A549 (cell line): ENCODE measurements at regions not wholly inside any gene's neighbourhood (a gene's known extent, or its start where the extent isn't known, plus 50 kb on each side); places are given as distances from the start of the nearest gene placed in this dataset.

Experiments used
- ATAC-seq, 2 experiments: fragments of 200-7000 bp in 1 of 2; fragments of >200 bp in 1 of 2; cut with Nextera tagmentation in 1 of 2; cut with Tn5 transposase in 1 of 2; 3 replicates each; pipeline versions ENCODE4 v1.8.0 to v1.9.1; 2018 to 2020; ENCODE audit warnings: mild to moderate bottlenecking in 1 of 2, moderate library complexity in 1 of 2
- CTCF ChIA-PET: fragments of 300-600 bp; sonication (Branson Sonifier 250); formaldehyde crosslinking; extraction: SDS; loops from one replicate; lab custom pipeline; 2021; ENCODE audit warnings: antibody characterized with exemption, inconsistent platforms; lab: Yijun Ruan, JAX
- POLR2A ChIA-PET: fragments of 350-600 bp; formaldehyde crosslinking; extraction: SDS; loops from one replicate; lab custom pipeline; 2021; ENCODE audit warnings: antibody characterized with exemption, inconsistent platforms; lab: Yijun Ruan, JAX
- DNase-seq, 2 experiments: peaks; one replicate each; pipeline versions ENCODE4 v3.0.0 to v3.0.0-alpha.2; 2011 to 2016; ENCODE audit warnings: low read depth in 1 of 2, low spot score in 1 of 2
- FAIRE-seq: peaks from 2 replicates; lab custom pipeline; 2011; peaks lifted over from hg19 to GRCh38; lab: Jason Lieb, UNC
- H3K27ac ChIP-seq, 2 experiments: fragments of >200 bp; sonication (Bioruptor Twin); formaldehyde crosslinking; 3 replicates each; pipeline ENCODE4 v1.5.1; 2016 to 2017
- H3K4me1 ChIP-seq: fragments of >200 bp; sonication (Bioruptor Twin); formaldehyde crosslinking; 3 replicates; pipeline ENCODE4 v1.6.1; 2016
- H3K4me2 ChIP-seq: fragments of >200 bp; sonication (Bioruptor Twin); formaldehyde crosslinking; 3 replicates; pipeline ENCODE4 v1.6.1; 2016
- H3K4me3 ChIP-seq: fragments of >200 bp; sonication (Bioruptor Twin); formaldehyde crosslinking; 3 replicates; pipeline ENCODE4 v1.5.1; 2016
- H3K9me3 ChIP-seq: fragments of >200 bp; sonication (Bioruptor Twin); formaldehyde crosslinking; 3 replicates; pipeline ENCODE4 v1.6.1; 2016
- CBX2 ChIP-seq: fragments of 200-600 bp; sonication (generic); IDR thresholded peaks from 2 replicates; pipeline ENCODE4 v1.6.1; 2016; ENCODE audit warnings: low read depth, mild to moderate bottlenecking, borderline replicate concordance
- CBX8 ChIP-seq: fragments of 200-600 bp; sonication (generic); IDR thresholded peaks from 2 replicates; pipeline ENCODE4 v1.6.1; 2016
- CEBPB ChIP-seq, 2 experiments: fragments of >200 bp in 1 of 2; sonication (Bioruptor Twin) in 1 of 2; formaldehyde crosslinking in 1 of 2; IDR thresholded peaks; 2 replicates each; pipeline ENCODE4 v1.6.1; 2012 to 2016
- CHD2 ChIP-seq: fragments of 150-350 bp; IDR thresholded peaks from 2 replicates; pipeline ENCODE4 v1.6.1; 2014; ENCODE audit warnings: low read length; ENCODE audit not compliant: partially characterized antibody
- EHF ChIP-seq: fragments of 250-450 bp; sonication (Bioruptor Pico); IDR thresholded peaks from 2 replicates; pipeline ENCODE4 v1.5.0; 2020; ENCODE audit warnings: mild to moderate bottlenecking
- EHMT2 ChIP-seq: fragments of 200-600 bp; sonication (generic); IDR thresholded peaks from 2 replicates; pipeline ENCODE4 v1.6.1; 2016; ENCODE audit warnings: antibody characterized with exemption, low read depth, mild to moderate bottlenecking, moderate library complexity
- ESRRA ChIP-seq: fragments of 150-350 bp; IDR thresholded peaks from 2 replicates; pipeline ENCODE4 v1.6.1; 2014; ENCODE audit warnings: mild to moderate bottlenecking, low read length, borderline replicate concordance
- FOSL2 ChIP-seq, 2 experiments: fragments of 450-650 bp in 1 of 2; fragments of >200 bp in 1 of 2; sonication (Bioruptor Twin) in 1 of 2; formaldehyde crosslinking; IDR thresholded peaks; 2 replicates each; pipeline versions ENCODE4 v1.5.0 to v1.6.1; 2016 to 2020; ENCODE audit warnings: mild to moderate bottlenecking in 1 of 2, moderate library complexity in 1 of 2
- FOXS1 ChIP-seq: fragments of 250-450 bp; sonication (Bioruptor Pico); IDR thresholded peaks from 2 replicates; pipeline ENCODE4 v1.5.0; 2020; ENCODE audit warnings: mild to moderate bottlenecking, moderate library complexity
- GATA3 ChIP-seq: IDR thresholded peaks from 2 replicates; pipeline ENCODE4 v1.6.1; 2012; ENCODE audit warnings: borderline replicate concordance
- HEYL ChIP-seq: fragments of 250-450 bp; sonication (Bioruptor Pico); IDR thresholded peaks from 2 replicates; pipeline ENCODE4 v1.8.0; 2021; ENCODE audit warnings: mild to moderate bottlenecking, moderate library complexity
- HOXA7 ChIP-seq: fragments of 250-450 bp; sonication (Bioruptor Pico); IDR thresholded peaks from 2 replicates; pipeline ENCODE4 v1.5.0; 2020; ENCODE audit warnings: mild to moderate bottlenecking, moderate library complexity
- JUN ChIP-seq, 2 experiments: fragments of >200 bp; sonication (Bioruptor Twin); formaldehyde crosslinking; IDR thresholded peaks; 2 replicates in 1 of 2; 3 replicates in 1 of 2; pipeline ENCODE4 v1.6.1; 2016 to 2017
- KDM5A ChIP-seq: fragments of 200-600 bp; sonication (generic); IDR thresholded peaks from 2 replicates; pipeline ENCODE4 v1.6.1; 2016; ENCODE audit warnings: antibody characterized with exemption, mild to moderate bottlenecking
- PHF8 ChIP-seq: fragments of 200-600 bp; sonication (generic); IDR thresholded peaks from 2 replicates; pipeline ENCODE4 v1.6.1; 2016; ENCODE audit warnings: low read depth, mild to moderate bottlenecking, antibody characterized with exemption, moderate library complexity, borderline replicate concordance
- POLR2AphosphoS2 ChIP-seq: conservative IDR thresholded peaks from 2 replicates; pipeline ENCODE4 v1.6.1; 2012; ENCODE audit warnings: low read length, improper control_type of control experiment, inconsistent platforms
- RAD21 ChIP-seq, 2 experiments: fragments of >200 bp in 1 of 2; sonication (Bioruptor Twin) in 1 of 2; formaldehyde crosslinking in 1 of 2; IDR thresholded peaks in 1 of 2; conservative IDR thresholded peaks in 1 of 2; 2 replicates in 1 of 2; 3 replicates in 1 of 2; pipeline ENCODE4 v1.6.1; 2012 to 2018; ENCODE audit warnings: inconsistent platforms in 1 of 2
- RCOR1 ChIP-seq: fragments of 150-350 bp; IDR thresholded peaks from 2 replicates; pipeline ENCODE4 v1.6.1; 2014; ENCODE audit warnings: antibody characterized with exemption, low read length, low read depth
- SMC3 ChIP-seq: fragments of >200 bp; sonication (Bioruptor Twin); formaldehyde crosslinking; IDR thresholded peaks from 3 replicates; pipeline ENCODE4 v1.6.1; 2018; ENCODE audit warnings: inconsistent platforms
- SREBF2 ChIP-seq: fragments of 450-650 bp; IDR thresholded peaks from 2 replicates; pipeline ENCODE4 v1.6.1; 2014; ENCODE audit warnings: mild to moderate bottlenecking, moderate library complexity
- TFCP2L1 ChIP-seq: fragments of 250-450 bp; sonication (Bioruptor Pico); IDR thresholded peaks from 2 replicates; pipeline ENCODE4 v1.5.0; 2021; ENCODE audit warnings: mild to moderate bottlenecking
- ZFP36 ChIP-seq: fragments of 450-650 bp; IDR thresholded peaks from 2 replicates; pipeline ENCODE4 v1.6.1; 2014; ENCODE audit warnings: borderline replicate concordance; ENCODE audit not compliant: partially characterized antibody
- ZNF302 ChIP-seq: fragments of 250-450 bp; sonication (Bioruptor Pico); IDR thresholded peaks from 2 replicates; pipeline ENCODE4 v1.9.0; 2021; ENCODE audit warnings: inconsistent platforms, mild to moderate bottlenecking, moderate library complexity
- ZSCAN20 ChIP-seq: fragments of 250-450 bp; sonication (Bioruptor Pico); IDR thresholded peaks from 2 replicates; pipeline ENCODE4 v1.8.0; 2022; ENCODE audit warnings: mild to moderate bottlenecking, moderate library complexity
- WGBS: methylation state at CpG from one replicate; pipeline ENCODE4 v1.1.6; 2017; ENCODE audit errors: missing lambda C conversion rate; 5-methylcytosine and 5-hydroxymethylcytosine counted together
- TF ChIP-seq, protein P1 (sequence below): fragments of >200 bp; sonication (Bioruptor Twin); formaldehyde crosslinking; IDR thresholded peaks from 3 replicates; pipeline ENCODE4 v1.5.1; 2016
- TF ChIP-seq, protein P2 (sequence below): fragments of 250-450 bp; sonication (Bioruptor Pico); IDR thresholded peaks from 2 replicates; pipeline ENCODE4 v1.5.0; 2020; ENCODE audit warnings: low read depth, mild to moderate bottlenecking, moderate library complexity
- TF ChIP-seq, protein P3 (sequence below): fragments of >200 bp; sonication (Bioruptor Twin); formaldehyde crosslinking; IDR thresholded peaks from 2 replicates; pipeline ENCODE4 v1.6.1; 2016

DNA sequence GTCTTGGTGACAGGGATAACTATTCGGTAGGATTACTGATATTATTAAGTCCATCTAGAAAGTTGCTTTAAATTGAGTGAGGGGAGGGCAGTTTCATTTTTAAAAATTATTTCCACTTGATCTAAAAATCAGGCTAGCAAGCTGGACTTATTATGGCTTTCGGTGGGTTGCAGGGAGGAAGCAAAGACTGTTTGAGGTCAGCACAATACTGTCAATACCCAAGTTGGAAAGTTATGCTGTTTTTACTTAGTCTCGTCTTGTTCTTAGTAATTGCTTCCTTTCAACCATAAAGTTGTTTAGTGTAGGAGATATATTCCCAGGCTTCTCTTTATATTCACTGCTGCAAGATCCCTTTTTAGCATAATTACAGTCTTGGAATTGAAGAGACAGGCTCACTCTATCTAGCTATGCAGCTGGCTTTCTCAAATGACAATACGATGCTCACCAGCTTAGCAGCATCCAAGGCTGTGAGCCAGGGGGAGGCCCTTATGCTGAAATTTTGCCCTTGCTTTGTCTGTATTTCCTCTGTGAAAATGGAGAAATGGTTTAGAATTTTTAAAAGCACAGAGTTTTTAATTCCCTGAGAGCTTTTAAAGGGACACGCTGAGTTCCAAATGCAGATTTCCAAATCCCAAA lies 68.2 kb upstream of the APC start (continued):
- TF ChIP-seq TFCP2L1 (CRISPR knock-in tag) (no peak), FOSL2 (IDR thresholded peaks at IDR 0.05) (no peak), FOSL2 (CRISPR knock-in tag; IDR thresholded peaks at IDR 0.05) (no peak)

DNA sequence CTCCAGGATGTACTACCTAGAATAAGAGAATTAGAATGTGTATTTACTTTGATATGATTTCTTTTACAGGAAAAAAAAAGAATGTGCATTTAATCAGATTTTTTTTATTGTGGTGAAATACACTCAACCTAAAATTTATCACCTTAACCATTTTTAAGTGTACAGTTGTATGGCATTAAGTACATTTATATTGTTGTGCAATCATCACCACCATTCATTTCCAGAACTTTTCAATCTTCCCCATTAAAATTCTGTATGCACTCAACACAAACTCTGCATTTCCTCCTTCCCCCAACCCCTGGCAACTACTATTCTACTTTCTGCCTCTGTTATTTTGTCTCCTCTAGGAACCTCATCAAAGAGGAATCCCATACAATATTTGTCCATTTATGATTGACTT lies 66.0 kb upstream of the APC start:
- Histone ChIP-seq H3K9me3 (no peaks in the 10 kb centered on the region), H3K4me1 (no peaks in the 10 kb centered on the region), H3K4me3 (no peak overlapping the region), H3K27ac (no peak overlapping the region), H3K4me2 (no peak overlapping the region)
- CTCF ChIA-PET = no interaction called here
- FAIRE-seq = no peak
- no peak for ATAC-seq
- POLR2A ChIA-PET = no interaction called here
- TF ChIP-seq CEBPB (IDR thresholded peaks at IDR 0.05) (peak in 1 of 2 experiments; percentile 18; a peak in 1 of 4 replicates), SREBF2 (no peak), JUN (IDR thresholded peaks at IDR 0.05) (no peak), ESRRA (no peak)
- TF ChIP-seq, protein P1, sequence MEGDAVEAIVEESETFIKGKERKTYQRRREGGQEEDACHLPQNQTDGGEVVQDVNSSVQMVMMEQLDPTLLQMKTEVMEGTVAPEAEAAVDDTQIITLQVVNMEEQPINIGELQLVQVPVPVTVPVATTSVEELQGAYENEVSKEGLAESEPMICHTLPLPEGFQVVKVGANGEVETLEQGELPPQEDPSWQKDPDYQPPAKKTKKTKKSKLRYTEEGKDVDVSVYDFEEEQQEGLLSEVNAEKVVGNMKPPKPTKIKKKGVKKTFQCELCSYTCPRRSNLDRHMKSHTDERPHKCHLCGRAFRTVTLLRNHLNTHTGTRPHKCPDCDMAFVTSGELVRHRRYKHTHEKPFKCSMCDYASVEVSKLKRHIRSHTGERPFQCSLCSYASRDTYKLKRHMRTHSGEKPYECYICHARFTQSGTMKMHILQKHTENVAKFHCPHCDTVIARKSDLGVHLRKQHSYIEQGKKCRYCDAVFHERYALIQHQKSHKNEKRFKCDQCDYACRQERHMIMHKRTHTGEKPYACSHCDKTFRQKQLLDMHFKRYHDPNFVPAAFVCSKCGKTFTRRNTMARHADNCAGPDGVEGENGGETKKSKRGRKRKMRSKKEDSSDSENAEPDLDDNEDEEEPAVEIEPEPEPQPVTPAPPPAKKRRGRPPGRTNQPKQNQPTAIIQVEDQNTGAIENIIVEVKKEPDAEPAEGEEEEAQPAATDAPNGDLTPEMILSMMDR = no peak
- no peak for DNase-seq

DNA sequence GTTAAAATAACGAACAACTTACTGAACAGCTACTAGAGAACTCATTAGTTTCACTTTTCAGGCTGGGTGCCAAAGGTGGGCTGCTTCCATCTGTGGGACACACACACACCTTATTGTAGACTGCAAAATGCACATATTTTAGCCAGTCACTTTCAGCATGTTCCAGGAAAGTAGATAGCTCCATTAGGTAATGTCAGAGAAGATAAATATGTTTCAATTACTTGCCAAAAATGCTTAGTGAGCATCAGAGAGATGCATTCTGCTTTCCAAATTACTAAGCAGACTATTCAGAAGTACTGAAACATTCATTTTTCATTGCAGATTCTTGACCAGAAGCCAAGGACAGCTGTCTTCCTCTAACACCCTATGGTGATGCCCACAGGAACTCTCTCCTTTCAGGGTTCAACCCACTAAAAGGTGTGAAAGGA lies 56.2 kb upstream of the APC start:
- POLR2A ChIA-PET = no interaction called here
- Histone ChIP-seq H3K4me1 (no peaks in the 10 kb centered on the region), H3K27ac (no peak overlapping the region), H3K4me2 (no peak overlapping the region)
- no peak for FAIRE-seq
- ATAC-seq = no peak
- no peak for TF ChIP-seq FOXS1
- no peak for TF ChIP-seq CBX2
- no peak for TF ChIP-seq ESRRA
- TF ChIP-seq TFCP2L1 (CRISPR knock-in tag) = no peak
- TF ChIP-seq GATA3 = no peak
- no peak for TF ChIP-seq EHMT2
- TF ChIP-seq, all 56 proteins: peak for 0
- CTCF ChIA-PET = interaction anchor here (1.1 to 1.5 kb wide), 2 partner anchors 13 to 925 kb away, joined by 3 to 7 read pairs; no protein-coding TSS in a partner anchor
- 0% methylated on average over 1 of the region's 1 CpG for WGBS
- no peaks in the 10 kb centered on the region for H3K9me3 ChIP-seq
- DNase-seq = no peak
- H3K4me3 ChIP-seq = no peak overlapping the region

DNA sequence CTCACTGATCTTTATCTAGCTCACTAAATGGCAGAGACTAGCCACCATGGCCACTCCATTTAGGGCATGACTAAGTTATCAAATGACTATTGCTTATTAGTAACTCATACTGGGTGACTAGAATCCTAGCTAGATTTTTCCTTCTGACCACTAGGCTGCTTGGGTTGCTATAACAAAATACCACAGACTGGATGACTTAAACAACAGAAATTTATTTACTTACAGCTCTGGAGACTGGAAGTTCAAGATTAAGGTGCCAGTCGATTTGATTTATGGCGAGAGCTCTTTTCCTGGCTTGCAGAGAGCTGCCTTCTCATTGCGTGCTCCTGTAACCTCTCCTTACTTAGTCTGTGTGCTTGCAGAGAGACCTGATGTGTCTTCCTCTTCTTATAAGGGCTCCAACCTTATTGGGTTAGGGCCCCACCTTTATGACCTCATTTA lies 55.0 kb upstream of the APC start:
- WGBS = 63% methylated on average over 3 of the region's 3 CpGs
- TF ChIP-seq CBX8 = no peak
- no peak for TF ChIP-seq CHD2
- no peak for TF ChIP-seq SMC3
- TF ChIP-seq POLR2AphosphoS2 = no peak
- POLR2A ChIA-PET = no interaction called here
- no peak for DNase-seq
- Histone ChIP-seq H3K4me3 (no peak overlapping the region), H3K4me1 (no peaks in the 10 kb centered on the region), H3K9me3 (no peaks in the 10 kb centered on the region), H3K27ac (no peak overlapping the region), H3K4me2 (no peak overlapping the region)
- no peak for ATAC-seq
- no peak for FAIRE-seq
- CTCF ChIA-PET = interaction anchor here (1.1 to 1.5 kb wide), 2 partner anchors 9 to 12 kb away, joined by 4 to 7 read pairs; no protein-coding TSS in a partner anchor

DNA sequence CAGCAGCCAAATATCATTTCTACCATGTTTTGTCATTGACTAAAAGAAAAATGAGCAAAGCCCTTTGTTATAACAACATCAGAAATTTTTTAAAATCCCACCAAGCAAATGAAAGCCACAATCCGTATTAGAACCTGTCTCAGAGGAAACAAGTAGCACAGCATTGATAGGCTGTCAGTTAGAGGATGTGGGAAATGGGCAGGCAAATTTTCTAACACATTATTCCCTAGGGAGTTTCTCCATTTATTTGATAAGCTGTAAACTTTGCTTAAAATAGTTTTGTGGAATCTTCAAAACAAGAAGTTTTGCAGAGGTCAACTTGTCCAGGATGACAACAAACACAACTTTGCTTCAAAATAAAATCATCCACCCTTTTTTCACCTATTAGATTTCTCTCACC lies 53.6 kb upstream of the APC start:
- Histone ChIP-seq H3K4me2 (no peak overlapping the region), H3K27ac (no peak overlapping the region), H3K4me1 (no peaks in the 10 kb centered on the region), H3K4me3 (no peak overlapping the region), H3K9me3 (no peaks in the 10 kb centered on the region)
- no peak for ATAC-seq
- FAIRE-seq = no peak
- CTCF ChIA-PET = interaction anchor here (0.6 kb wide), 1 partner anchor 12 kb away, joined by 3 read pairs; no protein-coding TSS in a partner anchor
- 27% methylated on average over 1 of the region's 1 CpG for WGBS
- DNase-seq = no peak
- POLR2A ChIA-PET = no interaction called here
- TF ChIP-seq, protein P2, sequence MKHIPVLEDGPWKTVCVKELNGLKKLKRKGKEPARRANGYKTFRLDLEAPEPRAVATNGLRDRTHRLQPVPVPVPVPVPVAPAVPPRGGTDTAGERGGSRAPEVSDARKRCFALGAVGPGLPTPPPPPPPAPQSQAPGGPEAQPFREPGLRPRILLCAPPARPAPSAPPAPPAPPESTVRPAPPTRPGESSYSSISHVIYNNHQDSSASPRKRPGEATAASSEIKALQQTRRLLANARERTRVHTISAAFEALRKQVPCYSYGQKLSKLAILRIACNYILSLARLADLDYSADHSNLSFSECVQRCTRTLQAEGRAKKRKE = no peak
- TF ChIP-seq, protein P3, sequence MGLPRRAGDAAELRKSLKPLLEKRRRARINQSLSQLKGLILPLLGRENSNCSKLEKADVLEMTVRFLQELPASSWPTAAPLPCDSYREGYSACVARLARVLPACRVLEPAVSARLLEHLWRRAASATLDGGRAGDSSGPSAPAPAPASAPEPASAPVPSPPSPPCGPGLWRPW = no peak
- no peak for TF ChIP-seq ZFP36
- TF ChIP-seq JUN (IDR thresholded peaks at IDR 0.05) = no peak
- no peak for TF ChIP-seq EHF (CRISPR knock-in tag)
- TF ChIP-seq HOXA7 = no peak
- TF ChIP-seq GATA3 = no peak
- TF ChIP-seq ZNF302 (CRISPR knock-in tag) = no peak
- TF ChIP-seq POLR2AphosphoS2 = no peak
- no peak for TF ChIP-seq CBX8
- TF ChIP-seq SMC3 = no peak
- TF ChIP-seq PHF8 = no peak
- TF ChIP-seq HEYL (CRISPR knock-in tag) = no peak
- no peak for TF ChIP-seq RCOR1
- TF ChIP-seq RAD21 (conservative IDR thresholded peaks at IDR 0.05 in 1 of 2, IDR thresholded peaks at IDR 0.05 in 1 of 2) = no peak
- TF ChIP-seq ZSCAN20 (CRISPR knock-in tag) = no peak
- TF ChIP-seq TFCP2L1 (CRISPR knock-in tag) = no peak
- no peak for TF ChIP-seq KDM5A
